ENCODE measurements at regions not wholly inside any gene's neighbourhood (a gene's known extent, or its start where the extent isn't known, plus 50 kb on each side); places are given as distances from the start of the nearest gene placed in this dataset.

DNA sequence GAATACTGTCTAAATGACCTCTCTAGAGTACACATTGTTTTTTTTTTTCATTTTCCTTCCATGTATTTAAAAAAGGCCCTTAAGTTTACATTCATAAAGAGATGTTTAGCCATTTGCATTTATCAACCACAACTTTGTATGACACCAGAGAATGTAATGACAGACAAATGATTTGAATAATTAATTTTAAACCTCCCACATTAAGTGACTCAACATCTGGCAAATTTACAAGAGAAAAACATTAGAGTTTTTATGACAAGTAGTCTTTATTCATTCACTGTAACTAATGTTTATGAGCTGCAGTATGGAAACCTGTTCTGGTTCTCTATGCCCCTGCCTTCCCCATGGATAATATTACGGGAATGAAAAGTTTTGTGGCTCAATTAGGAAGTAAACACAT, 1093.8 kb upstream of the CDH9 start:
- TF ChIP-seq, protein P1, sequence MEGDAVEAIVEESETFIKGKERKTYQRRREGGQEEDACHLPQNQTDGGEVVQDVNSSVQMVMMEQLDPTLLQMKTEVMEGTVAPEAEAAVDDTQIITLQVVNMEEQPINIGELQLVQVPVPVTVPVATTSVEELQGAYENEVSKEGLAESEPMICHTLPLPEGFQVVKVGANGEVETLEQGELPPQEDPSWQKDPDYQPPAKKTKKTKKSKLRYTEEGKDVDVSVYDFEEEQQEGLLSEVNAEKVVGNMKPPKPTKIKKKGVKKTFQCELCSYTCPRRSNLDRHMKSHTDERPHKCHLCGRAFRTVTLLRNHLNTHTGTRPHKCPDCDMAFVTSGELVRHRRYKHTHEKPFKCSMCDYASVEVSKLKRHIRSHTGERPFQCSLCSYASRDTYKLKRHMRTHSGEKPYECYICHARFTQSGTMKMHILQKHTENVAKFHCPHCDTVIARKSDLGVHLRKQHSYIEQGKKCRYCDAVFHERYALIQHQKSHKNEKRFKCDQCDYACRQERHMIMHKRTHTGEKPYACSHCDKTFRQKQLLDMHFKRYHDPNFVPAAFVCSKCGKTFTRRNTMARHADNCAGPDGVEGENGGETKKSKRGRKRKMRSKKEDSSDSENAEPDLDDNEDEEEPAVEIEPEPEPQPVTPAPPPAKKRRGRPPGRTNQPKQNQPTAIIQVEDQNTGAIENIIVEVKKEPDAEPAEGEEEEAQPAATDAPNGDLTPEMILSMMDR (IDR thresholded peaks at IDR 0.05; ENCODE audit: low read depth, low read length, poor library complexity, severe bottlenecking), result no peak
- TF ChIP-seq EZH2phosphoT487 (IDR thresholded peaks at IDR 0.05; ENCODE audit: borderline replicate concordance, low read length), result no peak
- Histone ChIP-seq H3K9me3 (ENCODE audit: control insufficient read depth, insufficient read depth, low read length) (no peaks in the 10 kb centered on the region), H4K20me1 (ENCODE audit: control insufficient read depth, insufficient read depth, low read depth, low read length) (no peaks in the 10 kb centered on the region), H3F3A (ENCODE audit: control insufficient read depth, insufficient read depth) (no peaks in the 10 kb centered on the region), H3K4me2 (ENCODE audit: low read length) (no peak overlapping the region), H3K27ac (ENCODE audit: low read depth, low read length) (no peak overlapping the region), H3K9me2 (replicated peaks; ENCODE audit: control insufficient read depth, low read length) (no peaks in the 10 kb centered on the region), H3K27me3 (ENCODE audit: control insufficient read depth, low read length) (no peaks in the 10 kb centered on the region), H3K4me3 (ENCODE audit: low read length) (no peak overlapping the region), H3K4me1 (ENCODE audit: control insufficient read depth, low read length) (no peaks in the 10 kb centered on the region), H3K79me2 (ENCODE audit: control insufficient read depth, low read length) (no peaks in the 10 kb centered on the region), H3K36me3 (ENCODE audit: control insufficient read depth, low read length) (no peaks in the 10 kb centered on the region)

DNA sequence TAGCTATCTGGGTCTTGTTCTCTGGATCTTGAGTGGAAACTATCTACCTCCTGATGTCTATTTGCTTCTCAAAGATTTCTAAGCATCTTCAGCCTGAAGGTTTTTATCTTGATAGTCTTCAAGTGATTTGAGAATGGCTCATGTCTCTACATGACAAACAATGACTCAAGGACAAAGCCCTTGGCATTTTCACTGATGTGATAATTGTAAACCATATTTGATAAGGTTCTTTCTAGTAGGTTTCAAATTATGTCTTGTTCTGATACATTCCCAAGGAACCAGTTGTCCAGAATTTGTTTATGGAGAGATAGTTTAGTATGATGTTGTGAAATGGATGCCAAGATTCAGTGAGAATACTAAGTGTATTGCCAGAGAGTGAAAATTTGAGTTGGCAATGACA, 1079.3 kb upstream of the CDH9 start:
- no peaks in the 10 kb centered on the region for H3K4me1 ChIP-seq (ENCODE audit: control insufficient read depth, low read length)
- no peak overlapping the region for H3K27ac ChIP-seq (ENCODE audit: low read depth, low read length)
- H3K79me2 ChIP-seq (ENCODE audit: control insufficient read depth, low read length), result no peaks in the 10 kb centered on the region
- H3K4me3 ChIP-seq (ENCODE audit: low read length), result no peak overlapping the region
- no peaks in the 10 kb centered on the region for H3K9me2 ChIP-seq (replicated peaks; ENCODE audit: control insufficient read depth, low read length)
- no peaks in the 10 kb centered on the region for H3F3A ChIP-seq (ENCODE audit: control insufficient read depth, insufficient read depth)
- no peaks in the 10 kb centered on the region for H3K36me3 ChIP-seq (ENCODE audit: control insufficient read depth, low read length)
- H3K27me3 ChIP-seq (ENCODE audit: control insufficient read depth, low read length), result no peaks in the 10 kb centered on the region
- H4K20me1 ChIP-seq (ENCODE audit: control insufficient read depth, insufficient read depth, low read depth, low read length), result no peaks in the 10 kb centered on the region
- TF ChIP-seq, protein P1 (IDR thresholded peaks at IDR 0.05; ENCODE audit: low read depth, low read length, poor library complexity, severe bottlenecking), result no peak
- no peak for TF ChIP-seq EZH2phosphoT487 (IDR thresholded peaks at IDR 0.05; ENCODE audit: borderline replicate concordance, low read length)
- no peak overlapping the region for H3K4me2 ChIP-seq (ENCODE audit: low read length)
- H3K9me3 ChIP-seq (ENCODE audit: control insufficient read depth, insufficient read depth, low read length), result peaks cover 4% of the 10 kb centered on the region; the same call in 1 of the 2 replicates

DNA sequence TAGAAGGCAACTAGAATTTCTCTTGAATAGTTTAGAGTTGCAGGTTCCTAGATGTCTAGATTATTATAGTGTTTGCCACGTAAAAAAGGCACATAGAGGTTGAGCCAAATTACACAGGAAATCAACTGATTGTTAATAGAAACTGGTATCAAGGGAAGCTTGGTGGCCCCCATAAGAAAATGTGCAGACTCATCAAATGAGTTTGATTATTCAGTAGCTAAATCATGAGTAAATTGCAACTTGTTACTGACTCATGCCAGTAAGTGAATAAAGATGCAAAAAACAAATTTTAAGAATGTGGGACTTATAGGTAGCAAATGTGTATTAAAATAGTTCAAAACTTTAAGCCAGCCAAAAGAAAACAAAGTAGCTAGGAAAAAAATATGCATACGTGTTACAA, 1078.9 kb upstream of the CDH9 start:
- no peak overlapping the region for H3K4me2 ChIP-seq (ENCODE audit: low read length)
- peaks cover 4% of the 10 kb centered on the region; the same call in 1 of the 2 replicates for H3K9me3 ChIP-seq (ENCODE audit: control insufficient read depth, insufficient read depth, low read length)
- no peaks in the 10 kb centered on the region for H3F3A ChIP-seq (ENCODE audit: control insufficient read depth, insufficient read depth)
- H3K4me3 ChIP-seq (ENCODE audit: low read length), result no peak overlapping the region
- H3K79me2 ChIP-seq (ENCODE audit: control insufficient read depth, low read length), result no peaks in the 10 kb centered on the region
- TF ChIP-seq, protein P1 (IDR thresholded peaks at IDR 0.05; ENCODE audit: low read depth, low read length, poor library complexity, severe bottlenecking), result no peak
- TF ChIP-seq EZH2phosphoT487 (IDR thresholded peaks at IDR 0.05; ENCODE audit: borderline replicate concordance, low read length), result no peak
- H3K27me3 ChIP-seq (ENCODE audit: control insufficient read depth, low read length), result no peaks in the 10 kb centered on the region
- no peaks in the 10 kb centered on the region for H3K36me3 ChIP-seq (ENCODE audit: control insufficient read depth, low read length)
- H3K27ac ChIP-seq (ENCODE audit: low read depth, low read length), result no peak overlapping the region
- no peaks in the 10 kb centered on the region for H4K20me1 ChIP-seq (ENCODE audit: control insufficient read depth, insufficient read depth, low read depth, low read length)
- no peaks in the 10 kb centered on the region for H3K9me2 ChIP-seq (replicated peaks; ENCODE audit: control insufficient read depth, low read length)
- no peaks in the 10 kb centered on the region for H3K4me1 ChIP-seq (ENCODE audit: control insufficient read depth, low read length)
